HCT116 (cell line): ENCODE measurements at regions not wholly inside any gene's neighbourhood (a gene's known extent, or its start where the extent isn't known, plus 50 kb on each side); places are given as distances from the start of the nearest gene placed in this dataset.

Experiments used
- CEBPB ChIP-seq: IDR thresholded peaks from 2 replicates; pipeline ENCODE4 v1.6.1; 2012; ENCODE audit warnings: low read depth
- EGR1 ChIP-seq: IDR thresholded peaks from 2 replicates; pipeline ENCODE4 v1.6.1; 2012; ENCODE audit warnings: low read depth
- EZH2 ChIP-seq: fragments of 200-600 bp; sonication (generic); IDR thresholded peaks from 2 replicates; pipeline ENCODE4 v1.6.1; 2017; ENCODE audit warnings: antibody characterized with exemption, mixed run types
- EZH2phosphoT487 ChIP-seq: fragments of 200-600 bp; IDR thresholded peaks from 2 replicates; pipeline ENCODE4 v1.6.1; 2018; ENCODE audit warnings: antibody characterized with exemption, borderline replicate concordance
- POLR2A ChIP-seq: IDR thresholded peaks from 2 replicates; pipeline ENCODE4 v1.7.0; 2011; ENCODE audit warnings: borderline replicate concordance; ENCODE audit not compliant: insufficient read depth, insufficient read length; ENCODE audit errors: extremely low read depth
- POLR2AphosphoS5 ChIP-seq: IDR thresholded peaks from 2 replicates; pipeline ENCODE4 v1.6.1; 2011; ENCODE audit warnings: mild to moderate bottlenecking, low read depth, low read length, moderate library complexity
- SRF ChIP-seq: IDR thresholded peaks from 2 replicates; pipeline ENCODE4 v1.6.1; 2012; ENCODE audit warnings: low read depth
- YY1 ChIP-seq: IDR thresholded peaks from 2 replicates; pipeline ENCODE4 v1.6.1; 2011; ENCODE audit warnings: low read length, low read depth, moderate library complexity, mild to moderate bottlenecking; ENCODE audit not compliant: insufficient replicate concordance; ENCODE audit errors: extremely low read depth
- TF ChIP-seq, protein P1 (sequence below), 3 experiments: fragments of 200-600 bp in 1 of 3; sonication (generic) in 1 of 3; IDR thresholded peaks in 2 of 3; conservative IDR thresholded peaks in 1 of 3; 2 replicates each; pipeline ENCODE4 v1.5.1; 2012 to 2017; ENCODE audit warnings: low read depth in 2 of 3, low read length in 2 of 3, antibody characterized with exemption in 1 of 3, borderline replicate concordance in 1 of 3, control low read depth in 1 of 3, mild to moderate bottlenecking in 1 of 3, mixed read lengths in 1 of 3, mixed run types in 1 of 3, moderate library complexity in 1 of 3; ENCODE audit not compliant: insufficient read depth in 1 of 3
- TF ChIP-seq, protein P2 (sequence below): IDR thresholded peaks from 2 replicates; pipeline ENCODE4 v1.6.1; 2012; ENCODE audit warnings: low read depth
- TF ChIP-seq, protein P3 (sequence below): IDR thresholded peaks from 2 replicates; pipeline ENCODE4 v1.6.1; 2011; ENCODE audit warnings: mild to moderate bottlenecking, low read length, moderate library complexity; ENCODE audit not compliant: insufficient replicate concordance; ENCODE audit errors: extremely low read depth
- TF ChIP-seq, protein P4 (sequence below): IDR thresholded peaks from 2 replicates; pipeline ENCODE4 v1.6.1; 2012

DNA sequence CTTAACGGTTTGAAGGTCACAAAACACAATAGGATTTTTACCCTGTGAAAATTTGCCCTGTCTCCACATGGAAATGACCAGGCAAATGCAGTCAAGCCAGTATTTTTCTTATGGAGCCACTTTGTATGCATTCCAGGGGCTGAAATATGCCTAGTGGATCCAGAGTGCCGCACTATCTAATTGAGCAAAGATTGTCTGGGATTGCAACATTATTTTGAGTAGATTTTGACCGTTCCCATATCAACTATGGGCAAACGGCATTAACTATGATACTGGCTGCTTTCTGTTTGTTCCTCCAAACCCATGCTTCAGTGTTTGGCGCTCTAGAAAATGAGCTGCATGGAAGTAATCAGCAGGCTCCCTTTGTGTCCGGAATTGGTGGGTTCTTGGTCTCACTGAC, 223.0 kb downstream of the BTG1 start:
- TF ChIP-seq, protein P1, sequence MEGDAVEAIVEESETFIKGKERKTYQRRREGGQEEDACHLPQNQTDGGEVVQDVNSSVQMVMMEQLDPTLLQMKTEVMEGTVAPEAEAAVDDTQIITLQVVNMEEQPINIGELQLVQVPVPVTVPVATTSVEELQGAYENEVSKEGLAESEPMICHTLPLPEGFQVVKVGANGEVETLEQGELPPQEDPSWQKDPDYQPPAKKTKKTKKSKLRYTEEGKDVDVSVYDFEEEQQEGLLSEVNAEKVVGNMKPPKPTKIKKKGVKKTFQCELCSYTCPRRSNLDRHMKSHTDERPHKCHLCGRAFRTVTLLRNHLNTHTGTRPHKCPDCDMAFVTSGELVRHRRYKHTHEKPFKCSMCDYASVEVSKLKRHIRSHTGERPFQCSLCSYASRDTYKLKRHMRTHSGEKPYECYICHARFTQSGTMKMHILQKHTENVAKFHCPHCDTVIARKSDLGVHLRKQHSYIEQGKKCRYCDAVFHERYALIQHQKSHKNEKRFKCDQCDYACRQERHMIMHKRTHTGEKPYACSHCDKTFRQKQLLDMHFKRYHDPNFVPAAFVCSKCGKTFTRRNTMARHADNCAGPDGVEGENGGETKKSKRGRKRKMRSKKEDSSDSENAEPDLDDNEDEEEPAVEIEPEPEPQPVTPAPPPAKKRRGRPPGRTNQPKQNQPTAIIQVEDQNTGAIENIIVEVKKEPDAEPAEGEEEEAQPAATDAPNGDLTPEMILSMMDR (IDR thresholded peaks at IDR 0.05 in 2 of 3, conservative IDR thresholded peaks at IDR 0.05 in 1 of 3; ENCODE audit: borderline replicate concordance in 1 of 3, insufficient read depth in 1 of 3, low read depth in 2 of 3, low read length in 2 of 3) = no peak
- TF ChIP-seq SRF (no peak), YY1 (no peak), EZH2 (no peak), EZH2phosphoT487 (no peak), CEBPB (no peak), POLR2A (no peak), EGR1 (no peak), POLR2AphosphoS5 (no peak)
- TF ChIP-seq, protein P2, sequence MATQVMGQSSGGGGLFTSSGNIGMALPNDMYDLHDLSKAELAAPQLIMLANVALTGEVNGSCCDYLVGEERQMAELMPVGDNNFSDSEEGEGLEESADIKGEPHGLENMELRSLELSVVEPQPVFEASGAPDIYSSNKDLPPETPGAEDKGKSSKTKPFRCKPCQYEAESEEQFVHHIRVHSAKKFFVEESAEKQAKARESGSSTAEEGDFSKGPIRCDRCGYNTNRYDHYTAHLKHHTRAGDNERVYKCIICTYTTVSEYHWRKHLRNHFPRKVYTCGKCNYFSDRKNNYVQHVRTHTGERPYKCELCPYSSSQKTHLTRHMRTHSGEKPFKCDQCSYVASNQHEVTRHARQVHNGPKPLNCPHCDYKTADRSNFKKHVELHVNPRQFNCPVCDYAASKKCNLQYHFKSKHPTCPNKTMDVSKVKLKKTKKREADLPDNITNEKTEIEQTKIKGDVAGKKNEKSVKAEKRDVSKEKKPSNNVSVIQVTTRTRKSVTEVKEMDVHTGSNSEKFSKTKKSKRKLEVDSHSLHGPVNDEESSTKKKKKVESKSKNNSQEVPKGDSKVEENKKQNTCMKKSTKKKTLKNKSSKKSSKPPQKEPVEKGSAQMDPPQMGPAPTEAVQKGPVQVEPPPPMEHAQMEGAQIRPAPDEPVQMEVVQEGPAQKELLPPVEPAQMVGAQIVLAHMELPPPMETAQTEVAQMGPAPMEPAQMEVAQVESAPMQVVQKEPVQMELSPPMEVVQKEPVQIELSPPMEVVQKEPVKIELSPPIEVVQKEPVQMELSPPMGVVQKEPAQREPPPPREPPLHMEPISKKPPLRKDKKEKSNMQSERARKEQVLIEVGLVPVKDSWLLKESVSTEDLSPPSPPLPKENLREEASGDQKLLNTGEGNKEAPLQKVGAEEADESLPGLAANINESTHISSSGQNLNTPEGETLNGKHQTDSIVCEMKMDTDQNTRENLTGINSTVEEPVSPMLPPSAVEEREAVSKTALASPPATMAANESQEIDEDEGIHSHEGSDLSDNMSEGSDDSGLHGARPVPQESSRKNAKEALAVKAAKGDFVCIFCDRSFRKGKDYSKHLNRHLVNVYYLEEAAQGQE = no peak
- TF ChIP-seq, protein P3, sequence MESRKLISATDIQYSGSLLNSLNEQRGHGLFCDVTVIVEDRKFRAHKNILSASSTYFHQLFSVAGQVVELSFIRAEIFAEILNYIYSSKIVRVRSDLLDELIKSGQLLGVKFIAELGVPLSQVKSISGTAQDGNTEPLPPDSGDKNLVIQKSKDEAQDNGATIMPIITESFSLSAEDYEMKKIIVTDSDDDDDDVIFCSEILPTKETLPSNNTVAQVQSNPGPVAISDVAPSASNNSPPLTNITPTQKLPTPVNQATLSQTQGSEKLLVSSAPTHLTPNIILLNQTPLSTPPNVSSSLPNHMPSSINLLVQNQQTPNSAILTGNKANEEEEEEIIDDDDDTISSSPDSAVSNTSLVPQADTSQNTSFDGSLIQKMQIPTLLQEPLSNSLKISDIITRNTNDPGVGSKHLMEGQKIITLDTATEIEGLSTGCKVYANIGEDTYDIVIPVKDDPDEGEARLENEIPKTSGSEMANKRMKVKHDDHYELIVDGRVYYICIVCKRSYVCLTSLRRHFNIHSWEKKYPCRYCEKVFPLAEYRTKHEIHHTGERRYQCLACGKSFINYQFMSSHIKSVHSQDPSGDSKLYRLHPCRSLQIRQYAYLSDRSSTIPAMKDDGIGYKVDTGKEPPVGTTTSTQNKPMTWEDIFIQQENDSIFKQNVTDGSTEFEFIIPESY = no peak
- TF ChIP-seq, protein P4, sequence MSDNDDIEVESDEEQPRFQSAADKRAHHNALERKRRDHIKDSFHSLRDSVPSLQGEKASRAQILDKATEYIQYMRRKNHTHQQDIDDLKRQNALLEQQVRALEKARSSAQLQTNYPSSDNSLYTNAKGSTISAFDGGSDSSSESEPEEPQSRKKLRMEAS = no peak
